Fibroblast of skin of left biceps (primary cell): ENCODE measurements at regions not wholly inside any gene's neighbourhood (a gene's known extent, or its start where the extent isn't known, plus 50 kb on each side); places are given as distances from the start of the nearest gene placed in this dataset.
"Not testable (repeated sequence)": the region's sequence is repeated elsewhere in the genome, so short reads cannot be mapped to it uniquely, and the experiment has no call there.

Experiments used
- DNase-seq, 2 experiments: peaks; one replicate each; pipeline ENCODE4 v3.0.0-alpha.2; 2013; ENCODE audit warnings: low read depth in 2 of 2

GRCh38 chr15:28789401-28790114 lies 58.9 kb downstream of the GOLGA6L7 start:
- not testable (repeated sequence) for DNase-seq

DNA sequence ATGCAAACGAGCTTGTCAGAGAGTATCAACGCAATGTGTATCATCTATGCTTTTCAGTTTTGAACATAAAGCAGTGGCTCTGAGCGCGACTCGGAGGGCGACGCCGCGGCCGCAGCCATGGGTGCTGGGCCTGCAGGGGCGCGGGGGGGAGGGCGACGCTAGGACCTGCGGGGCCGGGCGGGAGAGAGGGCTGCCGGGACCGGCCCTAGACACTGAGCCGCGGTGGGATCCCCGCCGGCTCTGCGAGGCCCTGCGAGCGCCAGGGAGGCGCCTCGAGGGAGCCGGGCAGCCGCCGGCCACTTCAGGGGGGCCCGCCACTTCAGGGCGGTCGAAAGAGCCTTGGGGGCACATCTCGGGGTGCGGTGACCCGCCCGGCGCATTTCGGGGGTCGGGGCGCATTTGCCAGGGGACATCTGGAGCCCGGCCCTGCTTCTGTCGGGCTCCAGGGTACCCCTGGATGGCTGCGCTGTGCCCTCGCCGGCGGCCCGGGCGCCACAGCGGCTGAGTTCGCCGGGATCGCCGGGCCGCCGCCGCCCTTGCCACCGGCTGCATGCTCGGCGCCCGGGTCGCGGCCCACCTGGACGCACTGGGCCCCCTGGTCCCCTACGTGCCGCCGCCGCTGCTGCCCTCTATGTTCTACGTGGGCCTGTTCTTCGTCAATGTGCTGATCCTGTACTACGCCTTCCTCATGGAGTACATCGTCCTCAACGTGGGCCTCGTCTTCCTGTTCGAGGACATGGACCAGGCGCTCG lies 59.6 kb downstream of the GOLGA6L7 start:
- DNase-seq, result not testable (repeated sequence)

DNA sequence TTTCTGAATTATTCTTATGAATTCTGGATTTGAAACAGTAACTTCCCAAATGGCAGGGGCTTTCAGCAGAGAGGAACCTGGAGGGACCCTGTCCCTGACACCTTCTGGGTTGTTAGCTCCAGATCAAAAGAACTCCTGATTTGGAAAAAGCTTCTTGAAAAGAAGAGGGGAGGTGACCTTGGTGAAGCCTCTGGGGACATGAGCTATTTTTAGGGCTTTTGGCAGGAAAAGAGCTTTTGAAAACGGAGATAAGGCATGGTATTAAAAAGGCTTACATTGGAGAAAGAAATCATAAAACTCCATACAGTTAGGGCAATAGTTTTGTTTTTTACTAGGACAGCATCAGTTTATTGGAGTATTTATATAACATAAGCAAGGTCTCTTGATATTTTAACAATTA lies 60.3 kb downstream of the GOLGA6L7 start:
- DNase-seq, result not testable (repeated sequence)

- peak; percentile 10 to 13 for DNase-seq
Observed at GRCh38 chr15:28786521-28786920, 61.9 kb downstream of the GOLGA6L7 start.

DNA sequence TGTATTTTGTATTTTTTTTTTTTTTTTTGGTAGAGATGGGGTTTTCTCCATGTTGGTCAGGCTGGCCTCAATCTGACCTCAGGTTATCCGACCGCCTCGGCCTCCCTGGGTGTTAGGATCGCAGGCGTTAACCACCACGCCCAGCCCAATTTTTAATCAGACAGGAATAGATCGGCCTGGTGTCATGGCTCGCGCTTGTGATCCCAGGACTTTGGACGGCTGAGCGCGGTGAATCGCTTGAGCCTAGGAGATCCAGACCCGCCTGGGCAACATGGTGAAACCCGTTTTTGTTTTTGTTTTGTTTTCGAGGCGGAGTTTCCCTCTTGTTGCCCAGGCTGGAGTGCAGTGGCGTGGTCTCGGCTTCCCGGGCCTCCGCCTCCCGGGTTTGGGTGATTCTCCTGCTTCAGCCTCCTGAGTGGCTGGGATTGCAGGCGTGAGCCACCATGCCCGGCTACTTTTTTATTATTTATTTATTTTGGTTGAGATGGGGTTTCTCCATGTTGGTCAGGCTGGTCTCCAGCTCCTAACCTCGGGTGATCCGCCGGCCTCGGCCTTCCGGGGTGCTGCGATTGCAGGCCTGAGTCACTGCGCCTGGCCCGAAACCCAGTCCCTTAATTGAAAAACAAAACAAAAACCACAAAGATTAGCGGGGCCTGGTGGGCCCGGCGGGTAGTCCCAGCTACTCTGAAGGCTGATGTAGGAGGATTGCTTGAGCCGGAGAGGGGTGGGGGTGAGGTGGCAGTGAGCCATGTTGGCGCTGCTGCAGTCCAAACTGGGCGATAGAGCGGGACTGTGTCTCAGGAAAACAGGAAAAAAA lies 63.9 kb downstream of the GOLGA6L7 start:
- DNase-seq, result not testable (repeated sequence)

- DNase-seq, result no peak
Observed at GRCh38 chr15:28783873-28784272, 64.6 kb downstream of the GOLGA6L7 start.

DNA sequence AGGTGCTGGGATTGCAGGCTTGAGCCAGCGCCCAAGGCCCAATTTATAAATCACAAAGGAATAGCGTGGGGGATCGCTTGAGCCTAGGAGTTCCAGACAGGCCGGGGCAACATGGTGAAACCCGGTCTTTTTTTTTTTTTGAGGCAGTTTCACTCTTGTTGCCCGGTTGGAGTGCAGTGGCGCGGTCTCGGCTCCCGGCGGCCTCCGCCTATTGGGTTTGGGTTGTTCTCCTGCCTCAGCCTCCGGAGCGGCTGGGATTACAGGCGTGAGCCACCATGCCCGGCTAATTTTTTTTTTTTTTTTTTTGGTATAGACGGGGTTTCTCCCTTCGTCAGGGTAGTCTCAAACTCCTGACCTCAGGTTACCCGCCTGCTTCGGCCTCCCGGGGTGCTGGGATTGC lies 65.0 kb downstream of the GOLGA6L7 start:
- no peak for DNase-seq

DNA sequence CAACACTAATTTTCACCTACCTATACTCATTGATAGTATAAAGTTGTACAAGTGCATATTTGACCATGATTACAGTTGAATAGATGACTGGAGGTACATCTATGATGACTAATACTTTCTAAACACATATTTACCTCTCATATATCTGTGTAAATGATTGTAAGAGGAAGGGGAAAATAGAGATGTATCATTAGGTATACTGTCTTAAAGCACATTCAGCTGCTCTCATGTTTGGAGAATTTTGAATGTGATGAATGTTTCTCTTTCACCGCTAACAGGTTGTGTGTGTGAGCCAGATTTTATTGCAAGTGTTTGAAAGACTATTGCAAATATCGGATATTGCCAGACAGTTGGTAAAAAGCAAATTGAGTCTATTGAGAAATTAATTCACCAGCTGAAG lies 66.2 kb upstream of the GOLGA8M start:
- not testable (repeated sequence) for DNase-seq

- DNase-seq, result not testable (repeated sequence)
Observed at GRCh38 chr15:28772857-28773256, 60.6 kb upstream of the GOLGA8M start.
